HFFc6 (cell line): ENCODE measurements at regions not wholly inside any gene's neighbourhood (a gene's known extent, or its start where the extent isn't known, plus 50 kb on each side); places are given as distances from the start of the nearest gene placed in this dataset.

Source experiments
- DNase-seq: peaks from one replicate; pipeline ENCODE4 v3.0.0-alpha.2; 2018
- H3K27ac Mint-ChIP-seq: 2 replicates; pipeline ENCODE4 v1.8.0; 2020; ENCODE audit warnings: mild to moderate bottlenecking, mixed read lengths
- H3K27me3 Mint-ChIP-seq: 2 replicates; pipeline ENCODE4 v1.8.0; 2021; ENCODE audit warnings: mild to moderate bottlenecking, moderate library complexity, mixed read lengths; ENCODE audit not compliant: insufficient read depth
- H3K36me3 Mint-ChIP-seq: 2 replicates; pipeline ENCODE4 v1.8.0; 2021; ENCODE audit warnings: low read depth, mixed read lengths
- H3K4me1 Mint-ChIP-seq: 2 replicates; pipeline ENCODE4 v1.8.0; 2020; ENCODE audit warnings: low read depth, mixed read lengths
- H3K4me3 Mint-ChIP-seq: 2 replicates; pipeline ENCODE4 v1.8.0; 2020; ENCODE audit warnings: mild to moderate bottlenecking, moderate library complexity, mixed read lengths
- H3K9me3 Mint-ChIP-seq: 2 replicates; pipeline ENCODE4 v1.8.0; 2020; ENCODE audit warnings: mild to moderate bottlenecking, mixed read lengths
- TF ChIP-seq, protein P1 (sequence below): fragments of 200-600 bp; sonication (generic); IDR thresholded peaks from 2 replicates; pipeline ENCODE4 v1.5.0; 2021; ENCODE audit warnings: antibody characterized with exemption, mild to moderate bottlenecking

DNA sequence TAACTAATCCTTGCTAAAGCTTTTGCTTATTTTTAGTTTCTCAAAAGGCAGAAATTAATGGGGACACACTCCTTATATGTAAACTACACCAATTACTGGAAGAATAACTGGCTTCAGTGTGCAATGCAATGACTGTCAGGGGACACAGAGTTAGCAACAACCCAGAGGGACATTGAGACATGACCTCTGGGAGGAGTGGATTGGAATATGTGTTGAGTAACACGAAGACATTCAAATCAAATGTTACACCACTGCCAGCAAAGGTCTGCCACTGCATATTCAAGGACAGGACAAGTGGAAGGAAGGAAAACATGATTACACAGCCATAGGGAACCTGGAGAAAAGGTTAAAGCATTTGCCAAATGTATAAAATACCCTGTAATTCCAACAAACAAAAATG is 240.1 kb upstream of the FSTL5 start:
- DNase-seq = no peak
- no peaks in the 10 kb centered on the region; the same call in 1 of the 2 replicates for H3K27me3 Mint-ChIP-seq
- H3K4me3 Mint-ChIP-seq = no peak overlapping the region
- no peak overlapping the region for H3K27ac Mint-ChIP-seq
- TF ChIP-seq, protein P1, sequence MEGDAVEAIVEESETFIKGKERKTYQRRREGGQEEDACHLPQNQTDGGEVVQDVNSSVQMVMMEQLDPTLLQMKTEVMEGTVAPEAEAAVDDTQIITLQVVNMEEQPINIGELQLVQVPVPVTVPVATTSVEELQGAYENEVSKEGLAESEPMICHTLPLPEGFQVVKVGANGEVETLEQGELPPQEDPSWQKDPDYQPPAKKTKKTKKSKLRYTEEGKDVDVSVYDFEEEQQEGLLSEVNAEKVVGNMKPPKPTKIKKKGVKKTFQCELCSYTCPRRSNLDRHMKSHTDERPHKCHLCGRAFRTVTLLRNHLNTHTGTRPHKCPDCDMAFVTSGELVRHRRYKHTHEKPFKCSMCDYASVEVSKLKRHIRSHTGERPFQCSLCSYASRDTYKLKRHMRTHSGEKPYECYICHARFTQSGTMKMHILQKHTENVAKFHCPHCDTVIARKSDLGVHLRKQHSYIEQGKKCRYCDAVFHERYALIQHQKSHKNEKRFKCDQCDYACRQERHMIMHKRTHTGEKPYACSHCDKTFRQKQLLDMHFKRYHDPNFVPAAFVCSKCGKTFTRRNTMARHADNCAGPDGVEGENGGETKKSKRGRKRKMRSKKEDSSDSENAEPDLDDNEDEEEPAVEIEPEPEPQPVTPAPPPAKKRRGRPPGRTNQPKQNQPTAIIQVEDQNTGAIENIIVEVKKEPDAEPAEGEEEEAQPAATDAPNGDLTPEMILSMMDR = no peak
- peaks cover 33% of the 10 kb centered on the region for H3K9me3 Mint-ChIP-seq
- no peaks in the 10 kb centered on the region for H3K4me1 Mint-ChIP-seq
- H3K36me3 Mint-ChIP-seq = no peaks in the 10 kb centered on the region

DNA sequence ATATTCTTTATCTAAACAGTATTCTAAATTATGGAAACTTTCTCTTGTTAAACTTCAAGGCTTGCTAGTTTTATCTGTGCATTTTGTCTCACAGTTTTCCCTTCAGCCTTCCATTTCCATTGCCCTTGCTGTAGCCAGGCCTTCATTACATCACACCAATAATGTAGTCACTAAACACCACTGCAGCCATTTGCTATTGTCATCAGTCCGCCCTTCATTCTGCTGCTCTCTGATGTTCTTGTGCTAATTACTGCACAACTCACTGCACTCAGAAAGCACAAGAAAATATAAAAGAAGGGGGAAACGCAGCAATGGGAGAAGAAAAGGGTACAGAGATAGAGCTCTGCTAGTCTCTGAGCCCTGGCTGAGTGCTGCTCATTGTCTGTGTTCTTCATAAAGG is 239.6 kb upstream of the FSTL5 start:
- no peaks in the 10 kb centered on the region for H3K36me3 Mint-ChIP-seq
- H3K4me3 Mint-ChIP-seq = no peak overlapping the region
- peaks cover 28% of the 10 kb centered on the region for H3K9me3 Mint-ChIP-seq
- H3K27ac Mint-ChIP-seq = no peak overlapping the region
- no peaks in the 10 kb centered on the region; the same call in 1 of the 2 replicates for H3K27me3 Mint-ChIP-seq
- no peak for DNase-seq
- TF ChIP-seq, protein P1 = no peak
- no peaks in the 10 kb centered on the region for H3K4me1 Mint-ChIP-seq

DNA sequence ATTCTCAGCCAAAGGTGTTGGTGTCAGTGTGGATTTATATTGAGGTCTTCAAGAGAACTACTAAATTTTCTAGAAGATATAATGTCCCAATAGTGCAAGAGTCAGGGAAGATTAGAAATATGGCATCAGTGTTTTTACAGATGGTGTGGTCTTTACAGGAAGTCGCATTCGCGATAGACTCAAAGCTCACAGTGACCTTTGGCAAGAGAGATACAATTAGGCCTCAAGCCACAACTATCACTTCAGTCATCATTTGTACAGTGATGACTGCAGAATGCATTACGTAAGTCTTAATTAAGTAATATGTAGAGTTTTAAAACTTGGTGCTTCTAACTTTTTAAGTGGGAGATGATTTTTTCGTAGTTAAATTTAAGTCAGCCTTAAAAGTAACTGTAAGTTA is 237.2 kb upstream of the FSTL5 start:
- H3K27ac Mint-ChIP-seq = no peak overlapping the region
- no peaks in the 10 kb centered on the region for H3K4me1 Mint-ChIP-seq
- H3K9me3 Mint-ChIP-seq = peaks cover 16% of the 10 kb centered on the region
- H3K4me3 Mint-ChIP-seq = no peak overlapping the region
- TF ChIP-seq, protein P1 = no peak
- no peak for DNase-seq
- H3K27me3 Mint-ChIP-seq = no peaks in the 10 kb centered on the region; the same call in 1 of the 2 replicates
- no peaks in the 10 kb centered on the region for H3K36me3 Mint-ChIP-seq

DNA sequence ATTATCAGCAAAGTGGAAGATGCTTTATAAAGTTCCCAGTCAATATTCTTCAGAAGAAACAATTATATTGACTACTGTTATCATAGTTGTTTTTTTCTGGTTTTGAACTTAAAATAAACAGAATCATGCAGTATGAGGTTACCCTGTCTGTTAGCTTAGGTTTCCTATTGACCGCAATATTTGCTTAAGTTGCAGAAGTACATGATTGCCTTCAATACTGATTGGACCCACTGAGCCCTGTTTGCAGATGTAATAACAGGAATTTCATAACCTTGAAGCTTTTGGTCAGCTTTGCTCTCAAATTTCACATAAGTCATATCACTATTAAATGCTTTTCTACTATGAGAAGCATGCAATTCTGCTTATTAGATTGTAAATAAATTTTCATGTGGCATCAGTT is 229.1 kb upstream of the FSTL5 start:
- no peak for DNase-seq
- no peaks in the 10 kb centered on the region for H3K4me1 Mint-ChIP-seq
- no peak overlapping the region for H3K4me3 Mint-ChIP-seq
- TF ChIP-seq, protein P1 = no peak
- no peaks in the 10 kb centered on the region for H3K27me3 Mint-ChIP-seq
- peaks cover 33% of the 10 kb centered on the region for H3K9me3 Mint-ChIP-seq
- peaks cover 5% of the 10 kb centered on the region; the same call in 1 of the 2 replicates for H3K36me3 Mint-ChIP-seq
- no peak overlapping the region for H3K27ac Mint-ChIP-seq

DNA sequence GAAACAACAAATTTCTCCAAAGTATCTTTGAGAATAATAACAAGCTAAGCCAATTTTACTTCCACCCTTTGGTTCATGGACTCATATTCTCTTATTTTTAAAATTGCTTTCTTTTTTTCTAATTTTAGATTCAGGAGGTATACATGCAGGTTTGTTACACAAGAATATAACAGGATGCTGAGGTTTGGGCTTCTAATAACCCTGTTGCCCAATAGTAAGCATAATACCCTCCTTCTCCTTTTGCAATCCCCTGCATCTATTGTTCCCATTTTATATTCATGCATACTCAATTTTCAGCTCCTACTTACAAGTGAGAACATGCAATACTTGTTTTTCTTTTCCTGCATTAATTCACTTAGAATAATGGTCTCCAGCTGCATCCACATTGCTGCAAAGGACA is 202.3 kb upstream of the FSTL5 start:
- TF ChIP-seq, protein P1 = no peak
- DNase-seq = no peak
- no peaks in the 10 kb centered on the region for H3K36me3 Mint-ChIP-seq
- H3K9me3 Mint-ChIP-seq = peaks cover 22% of the 10 kb centered on the region
- H3K27ac Mint-ChIP-seq = no peak overlapping the region
- no peaks in the 10 kb centered on the region for H3K27me3 Mint-ChIP-seq
- H3K4me3 Mint-ChIP-seq = no peak overlapping the region
- H3K4me1 Mint-ChIP-seq = no peaks in the 10 kb centered on the region

DNA sequence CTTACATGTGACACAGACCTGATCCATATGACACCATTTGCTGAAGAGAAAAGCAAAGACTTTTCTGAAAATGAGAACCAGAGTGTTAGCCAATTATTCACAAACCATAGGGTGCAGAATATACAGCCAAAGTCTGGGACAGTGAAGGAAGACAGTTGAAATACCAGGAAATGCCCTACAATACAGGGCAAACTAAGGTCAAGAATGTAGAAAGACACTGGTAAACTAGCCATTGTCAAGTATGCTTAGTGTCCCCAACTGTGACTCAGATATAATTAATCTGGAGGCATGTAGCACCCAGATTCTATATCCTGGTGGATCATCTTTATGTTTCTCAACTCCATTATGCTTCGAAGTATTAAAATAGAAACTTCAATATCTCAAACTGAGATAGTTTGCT is 200.9 kb upstream of the FSTL5 start:
- TF ChIP-seq, protein P1 = no peak
- peaks cover 32% of the 10 kb centered on the region for H3K9me3 Mint-ChIP-seq
- H3K27me3 Mint-ChIP-seq = no peaks in the 10 kb centered on the region
- no peak for DNase-seq
- H3K27ac Mint-ChIP-seq = no peak overlapping the region
- no peak overlapping the region for H3K4me3 Mint-ChIP-seq
- H3K4me1 Mint-ChIP-seq = no peaks in the 10 kb centered on the region
- no peaks in the 10 kb centered on the region for H3K36me3 Mint-ChIP-seq
